K562 (cell line): ENCODE measurements at regions not wholly inside any gene's neighbourhood (a gene's known extent, or its start where the extent isn't known, plus 50 kb on each side); places are given as distances from the start of the nearest gene placed in this dataset.

ENCODE experiments used
- CHD1 ChIP-seq: fragments of 200-600 bp; sonication (generic); IDR thresholded peaks from one replicate; pipeline ENCODE4 v1.6.1; 2012; ENCODE audit warnings: mild to moderate bottlenecking, moderate library complexity, low read length, inconsistent platforms
- CHD7 ChIP-seq: fragments of 200-600 bp; sonication (generic); IDR thresholded peaks from one replicate; pipeline ENCODE4 v1.6.1; 2012; ENCODE audit warnings: mild to moderate bottlenecking, low read depth, low read length, inconsistent platforms
- CREB1 ChIP-seq, 2 experiments: sonication (generic) in 1 of 2; formaldehyde crosslinking in 1 of 2; IDR thresholded peaks; 2 replicates each; pipeline versions ENCODE4 v1.6.1 to v1.8.0; 2012 to 2022; ENCODE audit warnings: inconsistent platforms in 1 of 2, mild to moderate bottlenecking in 1 of 2, missing genetic modification reagents in 1 of 2, moderate library complexity in 1 of 2
- ETV1 ChIP-seq: fragments of 450-650 bp; conservative IDR thresholded peaks from 2 replicates; pipeline ENCODE4 v1.6.1; 2016; ENCODE audit warnings: missing genetic modification characterization, control low read depth, low read depth, missing compliant biosample characterization
- HMGXB4 ChIP-seq: sonication (generic); formaldehyde crosslinking; IDR thresholded peaks from 2 replicates; pipeline ENCODE4 v1.8.1; 2023; ENCODE audit warnings: mild to moderate bottlenecking, missing genetic modification reagents
- PHB ChIP-seq: fragments of 250-450 bp; sonication (Bioruptor Pico); IDR thresholded peaks from 2 replicates; pipeline ENCODE4 v1.5.0; 2021
- RCOR1 ChIP-seq, 2 experiments: IDR thresholded peaks; 2 replicates each; pipeline ENCODE4 v1.6.1; 2012; ENCODE audit warnings: low read depth in 2 of 2, low read length in 2 of 2, borderline replicate concordance in 1 of 2, improper control_type of control experiment in 1 of 2
- SNIP1 ChIP-seq: fragments of 450-650 bp; IDR thresholded peaks from 2 replicates; pipeline ENCODE4 v1.7.1; 2017; ENCODE audit warnings: low read depth, mild to moderate bottlenecking
- ZBTB17 ChIP-seq: fragments of 450-650 bp; formaldehyde crosslinking; IDR thresholded peaks from 2 replicates; pipeline ENCODE4 v1.4.0; 2020; ENCODE audit warnings: mild to moderate bottlenecking
- TF ChIP-seq, protein P1 (sequence below): fragments of 450-650 bp; IDR thresholded peaks from 2 replicates; pipeline ENCODE4 v1.7.0; 2016; ENCODE audit warnings: borderline replicate concordance
- TF ChIP-seq, protein P2 (sequence below): fragments of 450-650 bp; conservative IDR thresholded peaks from 2 replicates; pipeline ENCODE4 v1.6.1; 2016; ENCODE audit warnings: missing genetic modification characterization, low read depth, mild to moderate bottlenecking, missing compliant biosample characterization, moderate library complexity

DNA sequence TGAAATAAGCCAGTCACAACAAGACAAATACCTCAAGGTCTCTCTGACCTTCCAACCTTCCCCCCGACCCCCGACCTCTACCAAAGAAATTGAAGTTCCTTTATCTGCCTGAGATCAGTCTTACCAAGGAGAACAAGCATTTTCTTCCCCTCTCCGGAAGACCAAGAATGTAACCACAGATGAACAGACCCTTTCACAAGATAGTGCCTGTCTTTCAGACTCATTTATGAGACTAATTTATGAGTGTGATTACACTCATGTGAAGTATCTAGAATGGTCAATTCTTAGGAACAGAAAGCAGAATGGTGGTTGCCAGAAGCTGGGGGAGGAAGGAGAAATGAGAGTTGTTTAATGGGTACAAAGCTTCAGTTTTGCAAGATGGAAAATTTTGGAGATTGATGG lies 108.9 kb upstream of the MKLN1 start (continued):
- no peak for TF ChIP-seq CREB1 (IDR thresholded peaks at IDR 0.05)
- TF ChIP-seq CREB1 (CRISPR knock-in tag; IDR thresholded peaks at IDR 0.05): no peak
- TF ChIP-seq ETV1 (tag): peak; percentile 60
- no peak for TF ChIP-seq CHD1
- no peak for TF ChIP-seq HMGXB4 (CRISPR knock-in tag)
- TF ChIP-seq CHD7: no peak
- no peak for TF ChIP-seq ZBTB17 (CRISPR knock-in tag)
- TF ChIP-seq, protein P1, sequence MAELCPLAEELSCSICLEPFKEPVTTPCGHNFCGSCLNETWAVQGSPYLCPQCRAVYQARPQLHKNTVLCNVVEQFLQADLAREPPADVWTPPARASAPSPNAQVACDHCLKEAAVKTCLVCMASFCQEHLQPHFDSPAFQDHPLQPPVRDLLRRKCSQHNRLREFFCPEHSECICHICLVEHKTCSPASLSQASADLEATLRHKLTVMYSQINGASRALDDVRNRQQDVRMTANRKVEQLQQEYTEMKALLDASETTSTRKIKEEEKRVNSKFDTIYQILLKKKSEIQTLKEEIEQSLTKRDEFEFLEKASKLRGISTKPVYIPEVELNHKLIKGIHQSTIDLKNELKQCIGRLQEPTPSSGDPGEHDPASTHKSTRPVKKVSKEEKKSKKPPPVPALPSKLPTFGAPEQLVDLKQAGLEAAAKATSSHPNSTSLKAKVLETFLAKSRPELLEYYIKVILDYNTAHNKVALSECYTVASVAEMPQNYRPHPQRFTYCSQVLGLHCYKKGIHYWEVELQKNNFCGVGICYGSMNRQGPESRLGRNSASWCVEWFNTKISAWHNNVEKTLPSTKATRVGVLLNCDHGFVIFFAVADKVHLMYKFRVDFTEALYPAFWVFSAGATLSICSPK: no peak
- no peak for TF ChIP-seq RCOR1 (IDR thresholded peaks at IDR 0.05; ENCODE audit: borderline replicate concordance in 1 of 2, low read depth in 2 of 2, low read length in 2 of 2)
- no peak for TF ChIP-seq PHB (CRISPR knock-in tag)
- TF ChIP-seq, protein P2, sequence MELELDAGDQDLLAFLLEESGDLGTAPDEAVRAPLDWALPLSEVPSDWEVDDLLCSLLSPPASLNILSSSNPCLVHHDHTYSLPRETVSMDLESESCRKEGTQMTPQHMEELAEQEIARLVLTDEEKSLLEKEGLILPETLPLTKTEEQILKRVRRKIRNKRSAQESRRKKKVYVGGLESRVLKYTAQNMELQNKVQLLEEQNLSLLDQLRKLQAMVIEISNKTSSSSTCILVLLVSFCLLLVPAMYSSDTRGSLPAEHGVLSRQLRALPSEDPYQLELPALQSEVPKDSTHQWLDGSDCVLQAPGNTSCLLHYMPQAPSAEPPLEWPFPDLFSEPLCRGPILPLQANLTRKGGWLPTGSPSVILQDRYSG (tag): no peak
- TF ChIP-seq SNIP1: no peak
